Muscle layer of duodenum (tissue), 2 donors: ENCODE measurements at regions not wholly inside any gene's neighbourhood (a gene's known extent, or its start where the extent isn't known, plus 50 kb on each side); places are given as distances from the start of the nearest gene placed in this dataset.
"Not testable (repeated sequence)": the region's sequence is repeated elsewhere in the genome, so short reads cannot be mapped to it uniquely, and the experiment has no call there.

Experiments used
- H3K27ac ChIP-seq: one replicate; pipeline ENCODE4 v1.7.0; 2013; ENCODE audit warnings: mild to moderate bottlenecking, low read length
- H3K27me3 ChIP-seq: one replicate; pipeline ENCODE4 v1.7.0; 2013; ENCODE audit warnings: low read depth, mild to moderate bottlenecking, control low read depth, low read length
- H3K36me3 ChIP-seq, 2 donors: one replicate each; pipeline ENCODE4 v1.7.0; 2013; ENCODE audit warnings: low read length in 2 of 2, control low read depth in 1 of 2, mild to moderate bottlenecking in 1 of 2; ENCODE audit not compliant: insufficient read depth in 2 of 2, control insufficient read depth in 1 of 2
- H3K4me1 ChIP-seq, 2 donors: one replicate each; pipeline ENCODE4 v1.7.0; 2013; ENCODE audit warnings: low read length in 2 of 2, mild to moderate bottlenecking in 2 of 2, control low read depth in 1 of 2, moderate library complexity in 1 of 2; ENCODE audit not compliant: insufficient read depth in 2 of 2, control insufficient read depth in 1 of 2
- H3K4me3 ChIP-seq, 2 donors: one replicate each; pipeline ENCODE4 v1.7.0; 2013; ENCODE audit warnings: low read length in 2 of 2, low read depth in 1 of 2, mild to moderate bottlenecking in 1 of 2
- H3K9me3 ChIP-seq, 2 donors: one replicate each; pipeline ENCODE4 v1.7.0; 2013; ENCODE audit warnings: low read length in 2 of 2, control low read depth in 1 of 2, mild to moderate bottlenecking in 1 of 2; ENCODE audit not compliant: control insufficient read depth in 1 of 2
- donor health status: healthy.

GRCh38 chr10:29212597-29212996 lies 76.3 kb upstream of the LYZL1 start:
- H3K27ac ChIP-seq: no peak overlapping the region

DNA sequence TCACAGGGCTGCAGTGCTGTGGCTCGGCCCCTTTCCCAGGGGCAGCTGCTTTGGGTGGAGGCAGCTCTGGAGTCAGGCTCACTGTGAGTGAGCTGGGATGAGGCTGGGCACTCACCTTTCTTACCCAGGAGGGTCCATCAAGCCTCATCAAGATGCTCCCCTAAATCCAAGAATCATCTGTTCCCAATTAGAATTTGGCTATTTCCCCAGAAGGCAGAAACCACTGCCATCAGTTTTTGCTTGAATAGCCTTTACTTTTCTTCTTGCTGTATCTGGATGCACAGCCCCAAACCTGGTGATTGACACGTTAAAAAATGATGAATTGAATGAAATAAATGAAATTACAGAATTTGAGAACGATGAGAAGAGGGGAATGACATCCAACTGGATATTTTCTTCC lies 74.3 kb upstream of the LYZL1 start:
- Histone ChIP-seq H3K27me3 (no peaks in the 10 kb centered on the region), H3K36me3 (no peaks in the 10 kb centered on the region), H3K9me3 (peaks cover 3 to 14% of the 10 kb centered on the region in 2 donors), H3K4me1 (no peaks in the 10 kb centered on the region), H3K27ac (no peak overlapping the region), H3K4me3 (no peak overlapping the region)

More at GRCh38 chr10:29212597-29212996, 76.3 kb upstream of the LYZL1 start:
- no peaks in the 10 kb centered on the region for H3K27me3 ChIP-seq
- H3K4me1 ChIP-seq: no peaks in the 10 kb centered on the region
- peaks cover 5 to 22% of the 10 kb centered on the region in 2 donors for H3K9me3 ChIP-seq
- H3K4me3 ChIP-seq: no peak overlapping the region
- H3K36me3 ChIP-seq: no peaks in the 10 kb centered on the region

DNA sequence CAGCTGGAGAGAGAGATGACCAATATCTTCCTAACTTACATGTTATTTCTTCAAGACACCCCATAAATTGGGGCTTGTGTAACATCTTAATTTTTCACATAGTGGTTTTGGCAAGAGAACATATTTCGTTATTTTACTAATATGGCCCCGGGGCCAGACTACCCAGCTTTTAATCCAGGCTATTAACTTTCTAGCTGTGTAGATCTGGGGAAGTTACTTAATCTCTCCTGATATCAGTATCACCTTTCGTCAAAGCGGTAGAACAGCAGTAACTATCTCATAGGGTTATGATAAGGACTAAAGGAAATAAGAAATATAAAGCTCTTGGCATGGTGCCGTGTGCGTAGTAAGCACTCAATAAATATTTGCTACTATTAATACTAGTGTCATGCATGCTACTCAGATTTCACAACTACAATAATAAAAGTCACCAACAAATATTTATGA lies 71.6 kb upstream of the LYZL1 start:
- Histone ChIP-seq H3K27ac (no peak overlapping the region), H3K9me3 (peaks cover 0 to 5% of the 10 kb centered on the region in 2 donors), H3K4me3 (no peak overlapping the region), H3K27me3 (no peaks in the 10 kb centered on the region), H3K36me3 (no peaks in the 10 kb centered on the region), H3K4me1 (no peaks in the 10 kb centered on the region)

DNA sequence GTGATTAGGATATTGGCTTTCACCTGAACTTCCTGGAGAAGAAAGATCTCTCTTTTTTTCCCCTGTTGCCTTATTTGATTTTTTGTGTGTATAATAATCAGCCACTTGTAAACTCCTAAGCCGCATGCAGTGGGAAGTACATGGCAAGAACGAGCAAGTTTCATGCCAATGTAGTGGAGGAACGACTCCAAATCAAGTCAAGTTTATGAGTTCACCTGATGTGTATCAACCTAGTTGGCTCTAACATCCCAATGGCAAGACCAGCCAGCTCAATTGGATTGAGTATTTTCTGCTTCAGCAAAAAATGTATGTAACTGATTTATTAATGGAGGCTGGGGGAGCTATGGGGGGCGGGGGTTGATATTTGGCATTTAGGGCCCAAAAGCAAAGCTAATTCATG lies 65.5 kb upstream of the LYZL1 start:
- Histone ChIP-seq H3K27me3 (no peaks in the 10 kb centered on the region), H3K9me3 (no peaks in the 10 kb centered on the region), H3K27ac (no peak overlapping the region), H3K4me1 (no peaks in the 10 kb centered on the region), H3K36me3 (no peaks in the 10 kb centered on the region), H3K4me3 (no peak overlapping the region)

- Histone ChIP-seq H3K27me3 (no peaks in the 10 kb centered on the region), H3K36me3 (no peaks in the 10 kb centered on the region), H3K4me1 (no peaks in the 10 kb centered on the region), H3K27ac (no peak overlapping the region), H3K9me3 (no peaks in the 10 kb centered on the region), H3K4me3 (no peak overlapping the region)
Measured at GRCh38 chr10:29224631-29225030, 64.2 kb upstream of the LYZL1 start.

DNA sequence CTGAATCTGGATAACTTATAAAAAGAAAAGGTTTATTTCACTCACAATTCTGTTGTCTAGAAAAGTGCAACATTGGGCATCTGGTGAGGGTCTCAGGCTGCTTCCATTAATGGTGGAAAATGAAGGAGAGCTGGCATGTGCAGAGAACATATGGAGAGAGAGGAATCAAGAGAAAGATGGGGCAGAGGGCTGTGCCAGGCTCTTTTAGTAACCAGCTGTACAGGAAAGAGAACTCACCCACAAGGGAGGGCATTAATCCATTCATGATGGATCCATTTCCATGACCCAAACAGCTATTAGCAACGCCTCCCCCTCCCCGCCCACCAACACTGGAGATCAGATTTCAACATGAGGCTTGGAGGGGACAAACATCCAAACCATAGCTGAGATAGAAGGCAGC lies 61.7 kb upstream of the LYZL1 start:
- H3K36me3 ChIP-seq: no peaks in the 10 kb centered on the region
- no peak overlapping the region for H3K27ac ChIP-seq
- no peak overlapping the region for H3K4me3 ChIP-seq
- no peaks in the 10 kb centered on the region for H3K27me3 ChIP-seq
- H3K9me3 ChIP-seq: no peaks in the 10 kb centered on the region
- H3K4me1 ChIP-seq: no peaks in the 10 kb centered on the region

DNA sequence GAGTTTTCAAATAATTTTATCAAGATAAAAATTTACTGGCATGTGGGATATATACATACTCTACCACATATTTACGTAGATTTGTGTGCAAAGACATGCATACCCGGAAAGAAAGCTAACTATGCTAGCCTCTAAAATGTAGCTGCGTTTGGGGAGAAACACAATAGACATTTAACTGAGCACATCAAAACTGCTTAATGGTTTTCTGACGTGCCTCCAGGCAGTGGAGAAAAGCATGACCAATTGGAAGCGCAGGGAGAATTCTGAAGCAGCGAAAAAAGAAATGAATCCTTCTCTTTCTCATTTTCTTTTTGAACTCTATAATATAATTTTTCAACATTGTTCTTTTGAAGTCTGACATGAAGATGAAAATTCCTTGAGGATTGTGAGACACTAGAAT lies 60.3 kb upstream of the LYZL1 start:
- Histone ChIP-seq H3K4me3 (no peak overlapping the region), H3K4me1 (no peaks in the 10 kb centered on the region), H3K36me3 (no peaks in the 10 kb centered on the region), H3K27ac (no peak overlapping the region), H3K9me3 (no peaks in the 10 kb centered on the region), H3K27me3 (no peaks in the 10 kb centered on the region)

- Histone ChIP-seq H3K4me1 (no peaks in the 10 kb centered on the region), H3K27ac (no peak overlapping the region), H3K9me3 (no peaks in the 10 kb centered on the region), H3K27me3 (no peaks in the 10 kb centered on the region), H3K4me3 (no peak overlapping the region), H3K36me3 (no peaks in the 10 kb centered on the region)
Measured at GRCh38 chr10:29229258-29229705, 59.6 kb upstream of the LYZL1 start.

DNA sequence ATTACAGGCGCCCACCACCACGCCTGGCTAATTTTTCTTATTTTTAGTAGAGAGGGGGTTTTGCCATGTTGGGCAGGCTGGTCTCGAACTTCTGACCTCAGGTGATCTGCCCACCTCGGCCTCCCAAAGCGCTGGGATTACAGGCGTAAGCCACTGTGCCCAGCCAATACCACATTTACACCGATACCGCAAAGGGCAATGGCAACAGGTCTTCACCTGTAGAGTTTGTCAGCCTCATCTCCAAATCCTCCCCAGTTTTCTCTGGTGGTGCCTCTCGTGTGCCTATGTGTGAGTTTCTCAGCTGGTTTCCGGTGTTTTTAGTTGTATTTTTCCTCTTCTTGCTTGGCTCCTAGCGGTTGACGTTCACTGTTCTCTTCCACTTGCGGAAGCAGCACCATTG lies 52.0 kb upstream of the LYZL1 start:
- not testable (repeated sequence) for H3K4me3 ChIP-seq, H3K36me3 ChIP-seq, H3K4me1 ChIP-seq, H3K9me3 ChIP-seq, H3K27me3 ChIP-seq, H3K27ac ChIP-seq

GRCh38 chr10:29237786-29238185 lies 51.1 kb upstream of the LYZL1 start:
- Histone ChIP-seq H3K4me3 (no peak overlapping the region), H3K4me1 (no peaks in the 10 kb centered on the region), H3K27me3 (no peaks in the 10 kb centered on the region), H3K9me3 (no peaks in the 10 kb centered on the region), H3K27ac (no peak overlapping the region), H3K36me3 (no peaks in the 10 kb centered on the region)

GRCh38 chr10:29238523-29239135 lies 50.2 kb upstream of the LYZL1 start:
- Histone ChIP-seq H3K27me3 (no peaks in the 10 kb centered on the region), H3K27ac (no peak overlapping the region), H3K36me3 (no peaks in the 10 kb centered on the region), H3K4me1 (no peaks in the 10 kb centered on the region), H3K9me3 (no peaks in the 10 kb centered on the region), H3K4me3 (no peak overlapping the region)
